Activated CD4-positive, CD25-positive, alpha-beta regulatory T cell treated with anti-CD3 and anti-CD28 coated beads, Interleukin-2, amount 50 U/mL, for 24 hours (primary cell): ENCODE measurements at regions not wholly inside any gene's neighbourhood (a gene's known extent, or its start where the extent isn't known, plus 50 kb on each side); places are given as distances from the start of the nearest gene placed in this dataset.

Source experiments
- ATAC-seq, 2 donors: fragments of 150-1000 bp; cut with Tn5 transposase; one replicate each; pipeline ENCODE4 v1.10.0; 2021; ENCODE audit warnings: mild to moderate bottlenecking in 1 of 2, moderate library complexity in 1 of 2

GRCh38 chr12:94033101-94033500 is 115.3 kb upstream of the PLXNC1 start:
- ATAC-seq, result peak; percentile 76 to 82

GRCh38 chr12:94033784-94034183 is 114.6 kb upstream of the PLXNC1 start:
- ATAC-seq, result no peak

DNA sequence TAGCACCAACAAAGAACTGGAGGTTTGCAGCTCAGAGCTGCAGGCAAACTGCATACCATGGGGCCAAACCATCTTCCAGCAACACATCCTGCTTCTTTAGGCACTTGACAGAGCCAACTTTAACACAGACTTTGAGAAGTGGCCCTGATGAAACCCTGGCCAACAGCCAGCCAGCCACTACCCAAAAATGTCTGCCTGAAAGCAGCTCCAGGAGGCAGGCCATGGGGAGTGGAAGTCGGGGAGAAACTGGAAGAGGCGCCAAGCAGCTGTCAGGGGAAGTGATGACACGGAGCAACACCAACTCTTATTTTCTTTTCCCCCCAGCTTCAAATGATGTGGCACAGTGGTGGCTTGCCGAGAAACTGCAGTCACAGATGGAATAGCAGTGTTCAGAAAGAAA is 110.9 kb upstream of the PLXNC1 start:
- ATAC-seq, result no peak

DNA sequence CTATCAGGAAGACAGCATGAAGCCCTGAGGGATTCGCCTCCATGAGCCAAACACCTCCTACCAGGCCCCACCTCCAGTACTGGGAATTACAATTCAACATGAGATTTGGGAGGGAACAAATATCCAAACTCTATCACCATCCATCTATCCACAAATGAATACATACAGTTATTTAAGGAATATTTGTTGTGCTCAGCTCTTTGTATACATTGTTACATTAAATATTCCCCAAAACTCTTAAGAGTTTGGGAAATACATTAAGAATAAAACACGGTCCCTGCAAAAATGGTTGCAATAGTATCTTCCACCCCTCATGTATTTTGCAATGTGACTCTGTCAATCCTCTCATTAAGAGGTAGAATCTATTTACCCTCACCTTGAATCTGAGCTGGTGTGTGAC is 109.8 kb upstream of the PLXNC1 start:
- no peak for ATAC-seq

- ATAC-seq, result no peak
Measured at GRCh38 chr12:94039199-94039840, 109.1 kb upstream of the PLXNC1 start.

- ATAC-seq, result no peak
Measured at GRCh38 chr12:94039914-94040313, 108.5 kb upstream of the PLXNC1 start.

DNA sequence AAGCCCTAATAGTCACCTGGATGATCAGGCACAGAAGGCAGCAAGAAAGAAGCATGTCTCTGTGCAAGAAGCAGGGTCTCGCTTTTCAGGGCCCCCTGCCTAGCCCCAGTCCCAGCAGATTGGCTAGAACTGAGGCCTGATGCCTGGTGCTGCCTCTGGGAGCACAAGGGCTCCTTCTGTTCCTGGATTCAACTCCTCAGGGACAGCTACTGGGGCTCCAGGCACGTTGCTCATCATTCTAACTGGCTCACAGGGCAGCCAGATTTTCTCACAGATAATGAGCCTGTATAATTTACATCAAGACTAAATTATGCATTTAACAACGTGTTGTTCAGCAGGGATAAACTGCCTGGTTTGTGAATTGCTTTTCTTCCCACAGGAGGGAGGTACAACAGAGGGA is 106.5 kb upstream of the PLXNC1 start:
- no peak for ATAC-seq

DNA sequence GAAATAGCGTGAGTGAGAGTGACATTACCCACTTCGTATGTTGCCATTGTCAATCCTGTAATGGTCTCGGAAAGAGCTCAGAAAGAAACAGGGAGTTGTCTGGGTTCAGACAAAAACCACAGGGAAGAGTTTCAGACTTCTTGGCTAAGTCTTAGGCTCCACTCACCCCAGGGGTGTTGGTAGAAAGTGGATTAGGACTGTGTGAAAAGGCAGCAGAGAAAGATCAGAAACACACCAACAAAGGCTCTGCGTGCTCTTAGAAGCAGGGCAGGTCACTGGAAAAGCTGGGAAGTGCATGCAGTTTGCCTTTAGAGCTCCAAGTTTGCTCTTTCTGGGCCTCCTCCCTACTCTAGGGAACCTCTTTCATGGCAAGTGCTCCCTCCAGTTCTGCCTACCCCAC is 106.1 kb upstream of the PLXNC1 start:
- no peak for ATAC-seq

GRCh38 chr12:94046626-94047410 is 101.6 kb upstream of the PLXNC1 start:
- no peak for ATAC-seq

DNA sequence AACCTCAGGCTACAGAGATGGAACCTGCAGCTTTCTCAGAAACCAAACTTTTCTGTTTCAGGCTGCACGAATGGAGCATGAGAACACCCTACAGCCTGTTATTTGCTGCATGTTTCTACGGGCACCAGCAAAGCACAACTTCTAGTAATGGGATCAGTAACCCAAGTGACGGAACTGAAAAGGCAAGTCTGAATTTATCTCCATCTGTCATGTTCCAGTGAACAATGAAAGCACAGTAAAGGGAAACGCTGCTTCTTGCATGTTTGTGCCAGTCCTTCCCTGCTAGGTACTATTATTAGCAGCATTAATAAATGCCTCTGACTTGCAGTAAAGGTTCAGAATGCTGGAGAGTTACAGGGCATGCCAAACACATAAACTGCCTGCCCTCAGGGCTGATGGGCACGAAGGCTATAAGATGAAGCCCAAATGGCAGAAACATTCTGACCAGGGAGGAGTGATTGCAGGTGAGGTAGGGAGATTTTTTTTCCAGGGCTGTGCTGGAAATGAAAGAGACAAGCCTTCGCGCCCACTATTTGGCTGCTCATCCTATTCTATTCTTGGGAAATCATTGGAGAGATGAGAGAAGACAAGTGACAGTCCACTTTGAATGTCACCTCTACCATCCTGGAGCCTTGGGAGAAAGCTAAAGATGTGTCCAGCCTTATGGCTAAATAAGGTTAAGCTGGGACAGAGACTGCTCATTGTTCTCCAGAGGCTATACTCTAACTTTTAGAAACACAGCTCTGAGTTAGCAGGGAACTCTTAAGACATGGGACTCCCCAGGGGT is 100.4 kb upstream of the PLXNC1 start:
- no peak for ATAC-seq

- ATAC-seq, result no peak
Measured at GRCh38 chr12:94048757-94049156, 99.6 kb upstream of the PLXNC1 start.

DNA sequence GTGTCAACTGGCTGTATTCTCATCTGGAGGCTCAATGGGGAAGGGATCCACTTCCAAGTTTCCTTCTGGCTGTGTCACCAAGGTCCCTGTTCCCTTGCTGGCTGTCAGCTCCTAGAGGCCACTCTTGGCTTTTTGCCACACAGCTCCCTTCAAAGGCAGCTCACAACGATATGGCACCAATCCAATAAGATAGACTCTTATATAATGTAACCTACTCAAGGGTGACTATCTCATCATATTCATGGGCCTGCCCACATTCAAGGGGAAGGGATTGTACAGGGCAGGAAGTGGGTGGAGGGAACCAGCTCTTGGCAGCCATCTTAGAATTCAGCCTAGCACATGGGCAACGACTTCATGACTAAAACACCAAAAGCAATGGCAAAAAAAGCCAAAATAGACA is 98.7 kb upstream of the PLXNC1 start:
- no peak for ATAC-seq

GRCh38 chr12:94053676-94054075 is 94.7 kb upstream of the PLXNC1 start:
- ATAC-seq, result no peak

DNA sequence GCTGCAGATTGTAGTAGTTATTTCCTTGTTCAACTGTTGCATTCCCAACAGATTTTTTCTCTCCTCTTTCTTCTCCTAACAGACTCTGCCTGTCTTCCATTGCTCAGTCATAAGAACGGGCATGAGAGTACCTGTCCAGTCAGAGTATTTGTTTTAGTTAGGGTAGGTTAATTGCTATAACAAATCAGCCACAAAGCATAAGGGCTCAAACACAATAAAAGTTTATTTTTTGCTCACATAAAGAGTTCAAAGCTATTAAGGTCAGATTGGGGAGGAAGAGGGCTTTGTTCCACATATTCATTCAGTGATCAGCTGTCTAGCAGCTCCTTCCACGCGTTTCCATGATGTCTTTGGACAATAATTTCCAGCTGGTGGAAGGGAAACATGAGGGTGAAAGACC is 92.8 kb upstream of the PLXNC1 start:
- ATAC-seq, result no peak

- ATAC-seq, result no peak
Measured at GRCh38 chr12:94056419-94057158, 91.8 kb upstream of the PLXNC1 start.

DNA sequence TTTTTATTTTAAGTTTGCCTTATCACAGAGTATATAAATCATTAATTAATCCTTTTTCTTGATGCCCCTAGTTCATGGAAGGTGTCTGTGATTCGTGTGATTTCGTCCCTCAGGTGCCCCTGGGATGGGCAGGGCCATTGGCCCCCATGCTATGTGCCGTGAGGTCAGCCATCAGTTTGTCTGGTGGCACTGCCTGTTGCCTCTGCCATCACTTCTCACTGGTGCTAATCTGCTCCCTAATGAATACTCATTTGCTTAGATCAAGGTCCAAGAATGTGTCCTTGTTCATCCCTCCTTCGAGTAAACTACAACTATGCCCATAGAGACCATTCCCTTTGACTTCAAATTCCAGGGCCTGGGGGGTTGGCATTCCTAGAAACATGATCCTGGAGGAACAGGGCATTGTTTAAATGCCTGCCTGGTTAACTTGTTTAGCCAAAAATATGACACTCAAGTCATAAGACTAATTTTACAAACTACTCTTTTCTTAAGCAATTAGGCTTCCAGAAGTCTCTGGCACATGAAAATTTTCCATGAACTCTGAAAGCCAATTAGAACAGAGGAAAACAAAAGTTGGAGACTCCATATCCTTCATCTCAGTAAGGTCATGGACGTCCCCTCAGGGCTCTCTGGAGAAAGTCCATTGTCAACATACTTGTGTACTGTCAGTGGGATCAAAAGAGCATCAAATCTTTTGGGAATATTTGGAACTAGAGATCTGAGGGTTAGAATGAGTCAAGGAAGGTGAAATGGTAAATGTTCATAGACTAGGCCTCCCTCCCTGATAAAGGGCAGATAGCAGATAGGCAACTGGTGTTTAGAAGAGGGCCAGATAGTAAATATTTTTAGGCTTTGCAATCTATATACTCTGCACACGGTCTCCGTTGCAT is 90.9 kb upstream of the PLXNC1 start:
- no peak for ATAC-seq

DNA sequence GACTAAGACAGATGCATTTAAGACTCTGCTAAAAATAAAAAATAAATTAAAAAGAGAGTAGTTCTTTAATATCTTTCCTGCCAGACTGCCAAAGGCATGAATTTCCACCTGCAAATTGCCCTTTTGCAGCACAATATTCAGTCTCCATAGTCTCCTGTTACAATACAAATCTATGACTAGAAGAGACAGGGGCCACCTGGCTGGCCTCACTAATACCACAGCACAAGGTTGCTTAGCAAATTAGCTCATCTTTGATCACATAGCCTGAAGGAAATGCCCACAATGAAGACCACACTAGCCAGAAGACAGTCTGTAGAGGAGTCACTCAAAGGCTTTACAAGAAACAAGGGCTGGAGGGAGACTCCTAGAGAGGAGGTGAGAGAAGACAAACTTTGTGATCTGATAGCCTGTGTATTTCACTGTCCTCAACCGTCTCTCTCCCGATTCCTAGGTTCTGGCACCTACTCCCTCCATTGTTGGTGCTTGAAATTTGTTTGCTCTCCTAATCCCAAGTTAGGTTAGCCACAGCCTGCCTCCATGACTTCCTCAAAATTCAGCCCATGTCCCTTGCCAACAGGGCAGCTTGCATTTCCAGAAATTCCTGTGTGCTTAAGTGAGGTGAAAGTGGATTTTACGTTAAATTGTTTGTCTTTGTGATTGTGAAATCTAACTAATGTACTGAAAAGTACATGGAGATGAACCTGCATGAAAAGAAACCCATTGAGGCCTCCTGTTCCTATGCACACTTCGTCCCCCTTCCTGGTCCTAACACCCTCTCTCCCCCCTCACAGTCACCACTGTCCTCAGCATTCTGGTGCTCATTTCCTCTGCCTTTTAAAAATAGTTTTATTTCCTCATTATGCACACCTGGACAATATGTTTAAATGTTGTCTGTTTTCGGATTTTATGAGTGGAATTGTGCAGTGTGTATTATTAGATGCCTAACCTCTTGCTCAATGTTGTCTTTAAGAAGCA is 88.7 kb upstream of the PLXNC1 start:
- ATAC-seq, result no peak

GRCh38 chr12:94062194-94062593 is 86.2 kb upstream of the PLXNC1 start:
- no peak for ATAC-seq

DNA sequence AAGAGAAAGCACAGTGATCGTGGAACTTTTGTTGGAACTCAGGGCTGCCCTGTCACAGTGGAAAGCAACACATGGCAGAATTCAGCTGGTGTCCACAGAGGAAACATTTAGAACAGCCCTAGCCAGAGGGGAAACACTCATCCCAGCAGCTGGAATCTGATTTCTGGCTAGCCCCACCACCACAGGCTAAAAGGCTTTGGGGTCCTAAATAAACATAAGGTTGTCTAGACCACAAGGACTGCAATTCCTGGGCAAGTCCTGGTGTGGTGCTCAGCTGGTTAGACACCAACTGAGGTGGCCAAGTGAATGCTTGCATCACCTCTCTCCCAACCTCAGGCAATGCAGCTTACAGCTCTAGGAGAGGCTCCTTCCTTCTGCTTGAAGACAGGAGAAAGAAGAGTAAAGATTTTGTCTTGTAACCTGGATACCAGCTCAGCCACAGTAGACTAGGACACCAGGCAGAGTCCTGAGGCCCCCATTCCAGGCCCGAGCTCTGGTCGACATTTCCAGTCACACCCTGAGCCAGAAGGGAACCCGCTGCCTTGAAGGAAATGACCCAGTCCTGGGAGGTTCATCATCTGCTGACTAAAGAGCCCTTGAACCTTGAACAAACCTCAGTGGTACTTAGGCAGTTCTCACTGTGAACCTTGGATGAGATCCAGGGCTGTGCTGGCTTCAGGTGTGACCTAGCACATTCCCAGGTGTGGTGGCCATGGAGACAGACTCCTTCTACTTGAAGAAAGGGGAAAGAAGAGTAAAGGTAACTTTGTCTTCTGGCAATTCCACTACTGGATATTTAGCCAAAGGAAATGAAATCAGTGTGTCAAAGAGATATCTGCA is 85.4 kb upstream of the PLXNC1 start:
- no peak for ATAC-seq

- no peak for ATAC-seq
Measured at GRCh38 chr12:94070520-94070919, 77.9 kb upstream of the PLXNC1 start.
